H1 (cell line): ENCODE measurements at regions not wholly inside any gene's neighbourhood (a gene's known extent, or its start where the extent isn't known, plus 50 kb on each side); places are given as distances from the start of the nearest gene placed in this dataset.
"Not testable (repeated sequence)": the region's sequence is repeated elsewhere in the genome, so short reads cannot be mapped to it uniquely, and the experiment has no call there.

Source experiments
- CTCF ChIA-PET: fragments of 300-600 bp; sonication (Branson Sonifier 250); formaldehyde crosslinking; loops from one replicate; lab custom pipeline; 2021; ENCODE audit not compliant: partially characterized antibody; lab: Charles Lee
- POLR2A ChIA-PET: fragments of 300-600 bp; sonication (Branson Sonifier 250); formaldehyde crosslinking; loops from one replicate; lab custom pipeline; 2021; ENCODE audit warnings: inconsistent platforms; ENCODE audit not compliant: partially characterized antibody; lab: Charles Lee
- DNase-seq, 2 experiments: peaks; one replicate each; pipeline versions ENCODE4 v3.0.0 to v3.0.0-alpha.2; 2010 to 2022; ENCODE audit warnings: low spot score in 2 of 2, low read depth in 1 of 2, mixed read lengths in 1 of 2
- FAIRE-seq: peaks from 2 replicates; lab custom pipeline; 2011; peaks lifted over from hg19 to GRCh38; lab: Jason Lieb, UNC
- H2AFZ ChIP-seq: 2 replicates; pipeline ENCODE4 v1.8.1; 2012; ENCODE audit warnings: low read length, inconsistent platforms
- H2AK5ac ChIP-seq: 2 replicates; pipeline ENCODE4 v1.6.1; 2013; ENCODE audit warnings: low read depth, low read length
- H2BK120ac ChIP-seq: replicated peaks from 2 replicates; pipeline ENCODE3; 2013; ENCODE audit warnings: low read depth, low read length, inconsistent platforms
- H2BK12ac ChIP-seq: 2 replicates; pipeline ENCODE4 v1.6.1; 2013; ENCODE audit warnings: low read depth, low read length
- H2BK15ac ChIP-seq: 2 replicates; pipeline ENCODE4 v1.6.1; 2013; ENCODE audit warnings: low read length
- H2BK20ac ChIP-seq: 2 replicates; pipeline ENCODE4 v1.6.1; 2013; ENCODE audit warnings: low read length
- H2BK5ac ChIP-seq: 2 replicates; pipeline ENCODE4 v1.6.1; 2013; ENCODE audit warnings: low read depth, low read length
- H3K14ac ChIP-seq: 2 replicates; pipeline ENCODE4 v1.6.1; 2013; ENCODE audit warnings: inconsistent platforms; ENCODE audit not compliant: insufficient read length
- H3K18ac ChIP-seq: 2 replicates; pipeline ENCODE4 v1.6.1; 2013; ENCODE audit warnings: low read length; ENCODE audit errors: extremely low read depth
- H3K23ac ChIP-seq: 2 replicates; pipeline ENCODE4 v1.6.1; 2013; ENCODE audit warnings: inconsistent platforms; ENCODE audit not compliant: insufficient read length
- H3K23me2 ChIP-seq: 2 replicates; pipeline ENCODE4 v1.6.1; 2013; ENCODE audit warnings: low read depth, low read length
- H3K27ac ChIP-seq: 2 replicates; pipeline ENCODE4 v1.6.1; 2011; ENCODE audit warnings: low read depth, low read length, inconsistent platforms
- H3K27me3 ChIP-seq, 4 experiments: replicated peaks in 1 of 4; 1 replicate in 1 of 4; 2 replicates in 3 of 4; pipeline versions ENCODE4 v1.6.1 to v1.8.1; 2011 to 2013; ENCODE audit warnings: low read length in 3 of 4, mild to moderate bottlenecking in 3 of 4, inconsistent platforms in 2 of 4, mixed read lengths in 2 of 4, moderate library complexity in 1 of 4; ENCODE audit not compliant: control insufficient read depth in 3 of 4, insufficient read depth in 3 of 4; ENCODE audit errors: extremely low read depth in 1 of 4
- H3K36me3 ChIP-seq, 4 experiments: 2 replicates each; pipeline versions ENCODE4 v1.6.1 to v1.8.1; 2011 to 2013; ENCODE audit warnings: mild to moderate bottlenecking in 4 of 4, low read length in 3 of 4, moderate library complexity in 2 of 4, control low read depth in 1 of 4, inconsistent platforms in 1 of 4; ENCODE audit not compliant: insufficient read depth in 4 of 4, control insufficient read depth in 2 of 4
- H3K4ac ChIP-seq: replicated peaks from 2 replicates; pipeline ENCODE3; 2013; ENCODE audit warnings: low read length, low read depth, mixed read lengths, inconsistent platforms; ENCODE audit not compliant: insufficient read length
- H3K4me1 ChIP-seq, 4 experiments: replicated peaks in 1 of 4; 1 replicate in 1 of 4; 2 replicates in 3 of 4; pipeline versions ENCODE4 v1.6.1 to v1.8.1; 2011 to 2013; ENCODE audit warnings: low read length in 3 of 4, inconsistent platforms in 2 of 4, mixed read lengths in 1 of 4; ENCODE audit not compliant: insufficient read depth in 4 of 4, control insufficient read depth in 3 of 4
- H3K4me2 ChIP-seq, 2 experiments: 2 replicates each; pipeline versions ENCODE4 v1.6.1 to v1.8.1; 2011 to 2013; ENCODE audit warnings: low read depth in 2 of 2, low read length in 2 of 2, control low read depth in 1 of 2, inconsistent platforms in 1 of 2, mild to moderate bottlenecking in 1 of 2; ENCODE audit not compliant: insufficient read depth in 1 of 2
- H3K4me3 ChIP-seq, 4 experiments: fragments of 200-600, 300-600 bp in 1 of 4; sonication (generic), shearing (Covaris generic), sonication (Bioruptor Twin) in 1 of 4; 2 replicates each; pipeline versions ENCODE4 v1.5.1 to v1.8.1; 2011 to 2016; ENCODE audit warnings: low read length in 4 of 4, low read depth in 3 of 4, control low read depth in 2 of 4, inconsistent platforms in 2 of 4, mild to moderate bottlenecking in 2 of 4, mixed read lengths in 1 of 4, moderate library complexity in 1 of 4; ENCODE audit not compliant: insufficient read depth in 2 of 4; ENCODE audit errors: extremely low read depth in 1 of 4
- H3K56ac ChIP-seq: replicated peaks from 2 replicates; pipeline ENCODE3; 2013; ENCODE audit warnings: low read depth, mild to moderate bottlenecking, mixed read lengths, low read length, inconsistent platforms; ENCODE audit not compliant: insufficient read length
- H3K79me1 ChIP-seq: 2 replicates; pipeline ENCODE4 v1.6.1; 2013; ENCODE audit warnings: low read depth, low read length, control low read depth
- H3K79me2 ChIP-seq, 2 experiments: 2 replicates each; pipeline versions ENCODE4 v1.6.1 to v1.8.1; 2012 to 2013; ENCODE audit warnings: low read length in 2 of 2, mild to moderate bottlenecking in 2 of 2, inconsistent platforms in 1 of 2; ENCODE audit not compliant: insufficient read depth in 2 of 2, control insufficient read depth in 1 of 2
- H3K9ac ChIP-seq, 4 experiments: replicated peaks in 1 of 4; 1 replicate in 1 of 4; 2 replicates in 3 of 4; pipeline versions ENCODE4 v1.6.1 to v1.8.1; 2011 to 2013; ENCODE audit warnings: low read depth in 3 of 4, low read length in 3 of 4, control low read depth in 2 of 4, mild to moderate bottlenecking in 2 of 4, moderate library complexity in 2 of 4, inconsistent platforms in 1 of 4; ENCODE audit errors: extremely low read depth in 1 of 4
- H3K9me3 ChIP-seq, 2 experiments: 2 replicates each; pipeline versions ENCODE4 v1.6.1 to v1.8.1; 2012 to 2013; ENCODE audit warnings: mild to moderate bottlenecking in 2 of 2, moderate library complexity in 2 of 2, control low read depth in 1 of 2, inconsistent platforms in 1 of 2, low read depth in 1 of 2, low read length in 1 of 2, mixed read lengths in 1 of 2; ENCODE audit not compliant: insufficient read depth in 2 of 2
- H4K20me1 ChIP-seq, 2 experiments: replicated peaks in 1 of 2; 2 replicates each; pipeline versions ENCODE3 to v1.8.1; 2011 to 2013; ENCODE audit warnings: inconsistent platforms in 2 of 2, low read length in 2 of 2, mild to moderate bottlenecking in 1 of 2; ENCODE audit not compliant: insufficient read depth in 2 of 2, control insufficient read depth in 1 of 2
- H4K5ac ChIP-seq: 2 replicates; pipeline ENCODE4 v1.6.1; 2013; ENCODE audit warnings: low read length, low read depth, mixed read lengths, inconsistent platforms; ENCODE audit not compliant: insufficient read length
- H4K8ac ChIP-seq: 2 replicates; pipeline ENCODE4 v1.8.0; 2013; ENCODE audit warnings: mild to moderate bottlenecking, moderate library complexity, low read length, inconsistent platforms; ENCODE audit not compliant: insufficient read depth; ENCODE audit errors: extremely low read depth
- H4K91ac ChIP-seq: replicated peaks from 2 replicates; pipeline ENCODE3; 2013; ENCODE audit warnings: low read length, mixed read lengths, inconsistent platforms; ENCODE audit not compliant: insufficient read length
- ASH2L ChIP-seq: fragments of 200-600, 300-600 bp; sonication (generic); IDR thresholded peaks from one replicate; pipeline ENCODE4 v1.7.1; 2017; ENCODE audit warnings: low read length
- POLR2A ChIP-seq, 2 experiments: IDR thresholded peaks; 1 replicate in 1 of 2; 2 replicates in 1 of 2; pipeline ENCODE4 v1.6.1; 2011; ENCODE audit warnings: low read depth in 2 of 2, low read length in 2 of 2, mild to moderate bottlenecking in 2 of 2; ENCODE audit errors: control extremely low read depth in 1 of 2
- SRF ChIP-seq: IDR thresholded peaks from 2 replicates; pipeline ENCODE4 v1.6.1; 2011; ENCODE audit warnings: mild to moderate bottlenecking, low read depth, low read length, moderate library complexity
- TEAD4 ChIP-seq: IDR thresholded peaks from 2 replicates; pipeline ENCODE4 v1.6.1; 2012; ENCODE audit warnings: low read depth, low read length, inconsistent platforms, mixed read lengths
- YY1 ChIP-seq: IDR thresholded peaks from 2 replicates; pipeline ENCODE4 v1.6.1; 2011; ENCODE audit warnings: low read depth, mild to moderate bottlenecking, low read length
- WGBS, 2 experiments: shearing (Covaris generic) in 1 of 2; methylation state at CpG; one replicate each; pipeline versions ENCODE4 v1.1.6 to v1.1.7; 2013 to 2015; ENCODE audit warnings: low lambda C conversion rate in 2 of 2, mixed read lengths in 2 of 2, inconsistent platforms in 1 of 2, low coverage in 1 of 2, missing lambda C conversion rate in 1 of 2; ENCODE audit not compliant: insufficient replicate concordance in 2 of 2, insufficient coverage in 1 of 2, insufficient read length in 1 of 2; ENCODE audit errors: extremely low coverage in 1 of 2, missing lambda C conversion rate in 1 of 2; 5-methylcytosine and 5-hydroxymethylcytosine counted together

- TF ChIP-seq POLR2A (IDR thresholded peaks at IDR 0.05; ENCODE audit: control extremely low read depth in 1 of 2, low read depth in 2 of 2, low read length in 2 of 2) (no peak), SRF (no peak), TEAD4 (no peak), YY1 (no peak), ASH2L (no peak)
Measured at GRCh38 chr11:41816396-41816795, 356.9 kb upstream of the LRRC4C start (continued).

- H3K18ac ChIP-seq, CTCF ChIA-PET, H3K9ac ChIP-seq, H4K8ac ChIP-seq, H3K4ac ChIP-seq, FAIRE-seq, H2BK20ac ChIP-seq, H2BK12ac ChIP-seq, H2BK5ac ChIP-seq, H3K4me1 ChIP-seq, H4K20me1 ChIP-seq, POLR2A ChIA-PET, H4K91ac ChIP-seq, H3K4me2 ChIP-seq, H2AK5ac ChIP-seq, H3K23me2 ChIP-seq, H3K79me2 ChIP-seq, H3K27ac ChIP-seq, H3K4me3 ChIP-seq, H3K56ac ChIP-seq, H4K5ac ChIP-seq, H3K9me3 ChIP-seq, DNase-seq, H3K27me3 ChIP-seq, H3K23ac ChIP-seq, H3K79me1 ChIP-seq, H2BK15ac ChIP-seq, H3K36me3 ChIP-seq, H2AFZ ChIP-seq, H3K14ac ChIP-seq, H2BK120ac ChIP-seq: not testable (repeated sequence)
- 94% methylated on average over 2 of the region's 2 CpGs; no CpG with 5 or more reads in 1 of the 2 experiments for WGBS, 2 experiments
Measured at GRCh38 chr11:41824287-41824686, 364.8 kb upstream of the LRRC4C start.
